ENCODE measurements at regions not wholly inside any gene's neighbourhood (a gene's known extent, or its start where the extent isn't known, plus 50 kb on each side); places are given as distances from the start of the nearest gene placed in this dataset.

DNA sequence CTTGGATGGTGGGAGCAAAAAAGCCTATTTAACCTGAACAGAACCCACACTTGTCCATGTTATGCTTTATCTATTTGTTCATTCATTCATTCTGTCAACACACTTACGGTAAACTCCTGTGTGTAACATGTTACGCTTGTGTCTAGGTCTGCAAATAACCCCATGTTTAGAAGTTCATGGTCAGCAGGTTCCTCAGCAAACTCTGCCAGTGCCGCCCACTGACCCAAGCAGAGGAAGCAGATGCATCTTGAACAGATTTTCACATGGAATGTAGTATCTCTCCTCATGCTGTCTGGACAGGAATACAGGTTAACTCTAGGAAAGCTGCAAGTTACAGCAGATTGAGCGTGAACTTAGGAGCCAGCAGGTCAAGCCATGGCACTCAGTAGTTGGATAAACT is 213.7 kb upstream of the COPS8 start:
- TF ChIP-seq POLR2A (IDR thresholded peaks at IDR 0.05) (no peak), POLR2AphosphoS5 (IDR thresholded peaks at IDR 0.05) (no peak)
- TF ChIP-seq, protein P1, sequence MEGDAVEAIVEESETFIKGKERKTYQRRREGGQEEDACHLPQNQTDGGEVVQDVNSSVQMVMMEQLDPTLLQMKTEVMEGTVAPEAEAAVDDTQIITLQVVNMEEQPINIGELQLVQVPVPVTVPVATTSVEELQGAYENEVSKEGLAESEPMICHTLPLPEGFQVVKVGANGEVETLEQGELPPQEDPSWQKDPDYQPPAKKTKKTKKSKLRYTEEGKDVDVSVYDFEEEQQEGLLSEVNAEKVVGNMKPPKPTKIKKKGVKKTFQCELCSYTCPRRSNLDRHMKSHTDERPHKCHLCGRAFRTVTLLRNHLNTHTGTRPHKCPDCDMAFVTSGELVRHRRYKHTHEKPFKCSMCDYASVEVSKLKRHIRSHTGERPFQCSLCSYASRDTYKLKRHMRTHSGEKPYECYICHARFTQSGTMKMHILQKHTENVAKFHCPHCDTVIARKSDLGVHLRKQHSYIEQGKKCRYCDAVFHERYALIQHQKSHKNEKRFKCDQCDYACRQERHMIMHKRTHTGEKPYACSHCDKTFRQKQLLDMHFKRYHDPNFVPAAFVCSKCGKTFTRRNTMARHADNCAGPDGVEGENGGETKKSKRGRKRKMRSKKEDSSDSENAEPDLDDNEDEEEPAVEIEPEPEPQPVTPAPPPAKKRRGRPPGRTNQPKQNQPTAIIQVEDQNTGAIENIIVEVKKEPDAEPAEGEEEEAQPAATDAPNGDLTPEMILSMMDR (IDR thresholded peaks at IDR 0.05) = no peak
